GM23338 (cell line): ENCODE measurements at regions not wholly inside any gene's neighbourhood (a gene's known extent, or its start where the extent isn't known, plus 50 kb on each side); places are given as distances from the start of the nearest gene placed in this dataset.

ENCODE experiments used
- ATAC-seq: fragments of 200-7000 bp; cut with Tn5 transposase; 3 replicates; pipeline ENCODE4 v1.9.1; 2020
- DNase-seq: peaks from one replicate; pipeline ENCODE4 v3.0.0-alpha.2; 2015; ENCODE audit warnings: low spot score
- H2AFZ ChIP-seq: fragments of 200-600 bp; sonication (generic); 2 replicates; pipeline ENCODE4 v1.8.0; 2016; ENCODE audit warnings: antibody characterized with exemption, mild to moderate bottlenecking, moderate library complexity
- H3F3A ChIP-seq: fragments of 200-600 bp; sonication (generic); replicated peaks from 2 replicates; pipeline ENCODE4 v1.8.0; 2017; ENCODE audit warnings: antibody characterized with exemption, mixed run types, low read depth
- H3K27ac ChIP-seq: fragments of 200-600 bp; sonication (generic); 2 replicates; pipeline ENCODE4 v1.6.1; 2016; ENCODE audit warnings: low read depth
- H3K27me3 ChIP-seq: fragments of 200-600 bp; sonication (generic); 2 replicates; pipeline ENCODE4 v1.8.0; 2016; ENCODE audit warnings: mild to moderate bottlenecking, mixed run types, moderate library complexity; ENCODE audit not compliant: insufficient read depth
- H3K36me3 ChIP-seq: fragments of 200-600 bp; sonication (generic); 2 replicates; pipeline ENCODE4 v1.8.0; 2016; ENCODE audit warnings: mild to moderate bottlenecking; ENCODE audit not compliant: insufficient read depth
- H3K4me1 ChIP-seq: fragments of 200-600 bp; sonication (generic); 2 replicates; pipeline ENCODE4 v1.8.0; 2016; ENCODE audit warnings: mild to moderate bottlenecking, moderate library complexity; ENCODE audit not compliant: insufficient read depth
- H3K4me2 ChIP-seq: fragments of 200-600 bp; sonication (generic); 2 replicates; pipeline ENCODE4 v1.7.1; 2017; ENCODE audit warnings: mixed run types
- H3K4me3 ChIP-seq: fragments of 200-600 bp; sonication (generic); 2 replicates; pipeline ENCODE4 v1.6.1; 2016; ENCODE audit warnings: mixed run types
- H3K79me2 ChIP-seq: fragments of 200-600 bp; sonication (generic); replicated peaks from 2 replicates; pipeline ENCODE4 v1.8.0; 2017; ENCODE audit warnings: mild to moderate bottlenecking; ENCODE audit not compliant: insufficient read depth
- H3K9me2 ChIP-seq: fragments of 200-600 bp; sonication (generic); 2 replicates; pipeline ENCODE4 v1.8.0; 2017; ENCODE audit not compliant: insufficient read depth
- H4K20me1 ChIP-seq: fragments of 200-600 bp; sonication (generic); replicated peaks from 2 replicates; pipeline ENCODE4 v1.8.0; 2017; ENCODE audit warnings: mild to moderate bottlenecking; ENCODE audit not compliant: insufficient read depth
- H3K27ac Mint-ChIP-seq: 2 replicates; pipeline ENCODE4 v1.8.0; 2020; ENCODE audit warnings: inconsistent platforms, mild to moderate bottlenecking, moderate library complexity, mixed read lengths
- H3K27me3 Mint-ChIP-seq: 3 replicates; pipeline ENCODE4 v1.8.0; 2022; ENCODE audit warnings: low read depth, mild to moderate bottlenecking, moderate library complexity, mixed read lengths, inconsistent platforms; ENCODE audit not compliant: insufficient read depth, poor library complexity
- H3K36me3 Mint-ChIP-seq: 3 replicates; pipeline ENCODE4 v1.8.0; 2021; ENCODE audit warnings: low read depth, mild to moderate bottlenecking, inconsistent platforms, moderate library complexity, mixed read lengths
- H3K4me1 Mint-ChIP-seq: 3 replicates; pipeline ENCODE4 v1.8.0; 2020; ENCODE audit warnings: mild to moderate bottlenecking, inconsistent platforms, mixed read lengths
- H3K4me3 Mint-ChIP-seq: 3 replicates; pipeline ENCODE4 v1.8.0; 2021; ENCODE audit warnings: moderate library complexity, mild to moderate bottlenecking, inconsistent platforms, mixed read lengths
- H3K9me3 Mint-ChIP-seq: 3 replicates; pipeline ENCODE4 v1.8.0; 2020; ENCODE audit warnings: moderate library complexity, mild to moderate bottlenecking, inconsistent platforms, mixed read lengths
- CTCF ChIP-seq, 2 experiments: fragments of 200-600 bp in 1 of 2; sonication (generic) in 1 of 2; conservative IDR thresholded peaks; 2 replicates each; pipeline versions ENCODE4 v1.5.1 to v1.6.1; 2016 to 2017; ENCODE audit warnings: antibody characterized with exemption in 2 of 2, low read depth in 2 of 2, mild to moderate bottlenecking in 2 of 2, moderate library complexity in 1 of 2
- ETS1 ChIP-seq: IDR thresholded peaks from 2 replicates; pipeline ENCODE4 v1.6.1; 2016; ENCODE audit warnings: antibody characterized with exemption
- EZH2 ChIP-seq: fragments of 200-600 bp; sonication (generic); IDR thresholded peaks from one replicate; pipeline ENCODE4 v1.8.0; 2017; ENCODE audit warnings: antibody characterized with exemption, mild to moderate bottlenecking, low read depth; ENCODE audit not compliant: unreplicated experiment
- JUNB ChIP-seq: IDR thresholded peaks from one replicate; pipeline ENCODE4 v1.6.1; 2016; ENCODE audit warnings: antibody characterized with exemption; ENCODE audit not compliant: unreplicated experiment
- ZNF462 ChIP-seq: fragments of 250-450 bp; sonication (Bioruptor Pico); IDR thresholded peaks from 2 replicates; pipeline ENCODE4 v1.5.0; 2020; ENCODE audit warnings: mild to moderate bottlenecking, moderate library complexity

- TF ChIP-seq CTCF (conservative IDR thresholded peaks at IDR 0.05; ENCODE audit: low read depth in 2 of 2) = no peak
- no peak for TF ChIP-seq EZH2
- TF ChIP-seq ZNF462 (CRISPR knock-in tag) = no peak
Measured at GRCh38 chr3:67311440-67311839, 313.3 kb downstream of the KBTBD8 start (continued).

GRCh38 chr3:67312155-67312554, 314.0 kb downstream of the KBTBD8 start:
- no peak for DNase-seq
- no peak for ATAC-seq
- H3K79me2 ChIP-seq = no peaks in the 10 kb centered on the region
- Mint-ChIP-seq H3K27ac (no peak overlapping the region), H3K9me3 (no peaks in the 10 kb centered on the region; the same call in 2 of the 3 replicates), H3K4me3 (no peak overlapping the region), H3K4me1 (peaks cover 16% of the 10 kb centered on the region), H3K27me3 (no peaks in the 10 kb centered on the region), H3K36me3 (no peaks in the 10 kb centered on the region)
- H3K4me2 ChIP-seq = no peak overlapping the region
- H2AFZ ChIP-seq = no peak overlapping the region
- no peak overlapping the region for H3K27ac ChIP-seq
- H3K27me3 ChIP-seq = no peaks in the 10 kb centered on the region
- H3K4me1 ChIP-seq = peaks cover 16% of the 10 kb centered on the region; the same call in 1 of the 2 replicates
- H4K20me1 ChIP-seq = no peaks in the 10 kb centered on the region
- H3K4me3 ChIP-seq = no peak overlapping the region
- no peaks in the 10 kb centered on the region for H3F3A ChIP-seq
- H3K36me3 ChIP-seq = no peaks in the 10 kb centered on the region
- no peaks in the 10 kb centered on the region; the same call in 1 of the 2 replicates for H3K9me2 ChIP-seq
- TF ChIP-seq CTCF (conservative IDR thresholded peaks at IDR 0.05; ENCODE audit: low read depth in 2 of 2) = no peak
- no peak for TF ChIP-seq JUNB
- TF ChIP-seq ETS1 = no peak
